ENCODE measurements at regions not wholly inside any gene's neighbourhood (a gene's known extent, or its start where the extent isn't known, plus 50 kb on each side); places are given as distances from the start of the nearest gene placed in this dataset.
"Not testable (repeated sequence)": the region's sequence is repeated elsewhere in the genome, so short reads cannot be mapped to it uniquely, and the experiment has no call there.

DNA sequence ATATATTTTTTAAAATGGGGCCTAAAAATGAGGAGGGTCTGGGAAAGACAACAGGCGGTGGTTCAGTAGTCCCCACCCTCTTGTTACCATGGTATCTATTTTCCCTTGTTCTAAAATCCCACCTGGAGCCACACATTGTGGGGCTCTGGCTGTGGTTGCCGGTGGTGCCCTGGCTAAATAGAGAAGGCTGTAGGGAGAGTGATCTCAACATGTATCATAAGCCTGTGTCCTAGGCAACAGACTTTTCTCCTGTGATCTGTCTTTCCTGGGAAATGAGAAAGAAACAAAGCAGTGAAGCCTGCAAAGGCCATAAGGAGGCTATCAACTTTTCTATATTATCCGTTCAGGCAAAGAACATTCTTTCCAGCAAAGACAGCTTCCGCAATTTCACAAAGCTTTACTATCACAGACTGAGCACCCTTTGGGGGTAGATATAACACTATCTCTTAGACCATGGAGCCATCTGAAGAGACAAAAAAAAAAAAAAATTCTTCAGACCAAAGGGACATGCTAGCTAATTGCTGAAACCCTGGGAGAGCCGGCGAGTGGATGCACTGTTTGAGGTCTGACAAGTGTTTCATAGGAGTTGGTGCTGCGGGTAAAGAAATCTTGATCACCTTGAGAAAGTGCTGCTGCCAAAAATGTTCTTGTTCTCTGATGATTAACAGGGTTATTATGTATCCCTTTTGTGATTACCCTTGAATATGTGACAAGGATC lies 879.2 kb upstream of the DDX18 start:
- Mint-ChIP-seq H3K4me3 (no peak overlapping the region), H3K4me1 (no peaks in the 10 kb centered on the region), H3K36me3 (no peaks in the 10 kb centered on the region), H3K9me3 (peaks cover 18% of the 10 kb centered on the region), H3K27ac (no peak overlapping the region)
- no peak for ATAC-seq
- no peak for DNase-seq (ENCODE audit: low spot score in 2 of 2)

DNA sequence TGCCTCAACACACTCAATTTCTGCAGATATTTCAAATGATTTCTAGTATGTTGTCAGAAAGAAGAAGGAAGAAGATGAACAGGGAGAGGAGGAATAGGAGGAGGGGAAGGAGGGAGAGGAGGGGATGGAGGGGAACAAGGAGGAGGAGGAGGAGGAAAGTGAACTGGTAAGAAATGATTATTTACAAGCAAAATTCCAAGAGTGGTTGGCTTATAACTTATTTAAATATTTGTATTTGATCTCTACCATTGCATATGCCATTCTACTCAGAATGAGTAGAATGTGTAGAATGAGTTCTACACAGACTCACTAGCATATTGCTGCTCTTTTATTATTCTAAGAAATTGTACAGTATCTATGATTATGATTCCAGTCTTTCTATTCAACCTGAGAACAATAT lies 866.2 kb upstream of the DDX18 start:
- ATAC-seq (no peak), DNase-seq (ENCODE audit: low spot score in 2 of 2) (no peak)
- H3K4me1 Mint-ChIP-seq = no peaks in the 10 kb centered on the region
- H3K9me3 Mint-ChIP-seq = peaks cover 10% of the 10 kb centered on the region
- H3K27ac Mint-ChIP-seq = no peak overlapping the region
- H3K36me3 Mint-ChIP-seq = no peaks in the 10 kb centered on the region
- H3K4me3 Mint-ChIP-seq = no peak overlapping the region

DNA sequence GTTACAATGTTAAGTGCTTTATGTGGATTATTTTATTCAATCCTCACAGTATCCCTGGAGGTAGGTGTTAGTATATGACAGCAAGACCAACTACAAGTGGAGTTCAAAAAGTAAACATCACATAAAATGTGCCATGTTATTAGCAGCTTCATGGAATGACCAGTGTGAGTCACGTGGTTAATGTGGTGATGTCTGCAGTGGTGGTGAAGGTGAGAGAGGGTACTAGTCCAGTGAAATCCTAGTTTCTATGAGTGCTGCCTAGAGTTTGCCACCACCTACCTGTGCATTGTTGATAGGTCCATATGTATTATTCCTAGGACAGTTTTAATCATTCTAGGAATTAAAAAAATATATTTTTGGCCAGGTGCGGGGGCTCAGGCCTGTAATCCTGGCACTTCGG lies 865.2 kb upstream of the DDX18 start:
- peaks cover 19% of the 10 kb centered on the region for H3K9me3 Mint-ChIP-seq
- no peaks in the 10 kb centered on the region for H3K4me1 Mint-ChIP-seq
- no peaks in the 10 kb centered on the region for H3K36me3 Mint-ChIP-seq
- H3K27ac Mint-ChIP-seq = no peak overlapping the region
- ATAC-seq (no peak), DNase-seq (ENCODE audit: low spot score in 2 of 2) (no peak)
- H3K4me3 Mint-ChIP-seq = no peak overlapping the region

DNA sequence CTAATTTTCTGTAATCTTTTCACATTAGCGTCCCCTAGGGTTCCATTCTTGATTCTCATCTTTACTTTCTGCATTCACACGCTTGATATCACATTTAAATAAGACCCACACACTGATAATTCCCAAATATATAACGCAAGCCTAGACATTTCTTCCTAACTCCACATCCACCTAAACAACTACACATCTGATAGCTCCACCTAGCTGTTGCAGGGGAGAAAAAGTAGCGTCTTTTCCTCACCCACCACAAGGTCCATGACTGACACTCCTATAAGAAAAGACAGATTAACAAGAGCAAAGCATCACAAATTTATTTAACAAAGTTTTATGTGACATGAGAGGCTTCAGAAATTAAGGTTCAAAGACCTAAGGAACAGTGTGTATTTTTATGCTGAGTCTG lies 862.2 kb upstream of the DDX18 start:
- no peak overlapping the region for H3K4me3 Mint-ChIP-seq
- ATAC-seq = no peak

DNA sequence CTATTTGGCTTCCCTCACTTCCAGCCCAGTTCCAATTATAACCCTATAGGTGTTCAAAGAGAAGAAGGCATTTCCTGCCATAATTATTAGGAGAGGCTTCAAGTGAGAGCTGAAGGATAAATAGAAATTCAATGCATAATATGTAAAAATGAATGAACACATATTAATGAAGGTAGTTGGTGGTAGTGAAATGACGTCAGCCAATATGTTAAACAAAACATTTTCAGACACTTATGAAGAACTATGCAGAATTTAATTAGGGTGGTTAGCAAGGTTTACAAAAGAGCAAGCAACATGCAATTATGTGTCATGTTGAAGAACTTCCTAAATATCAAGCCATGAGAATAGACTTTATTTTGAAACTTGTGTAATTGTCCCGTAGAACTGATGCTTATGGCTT lies 858.8 kb upstream of the DDX18 start:
- ATAC-seq (no peak), DNase-seq (ENCODE audit: low spot score in 2 of 2) (no peak)
- Mint-ChIP-seq H3K36me3 (no peaks in the 10 kb centered on the region), H3K9me3 (peaks cover 25% of the 10 kb centered on the region), H3K4me3 (no peak overlapping the region), H3K4me1 (no peaks in the 10 kb centered on the region), H3K27ac (no peak overlapping the region)

More for the DNA sequence above, 862.2 kb upstream of the DDX18 start:
- Mint-ChIP-seq H3K36me3 (no peaks in the 10 kb centered on the region), H3K4me1 (no peaks in the 10 kb centered on the region), H3K9me3 (peaks cover 19% of the 10 kb centered on the region), H3K27ac (no peak overlapping the region)
- no peak for DNase-seq (ENCODE audit: low spot score in 2 of 2)

DNA sequence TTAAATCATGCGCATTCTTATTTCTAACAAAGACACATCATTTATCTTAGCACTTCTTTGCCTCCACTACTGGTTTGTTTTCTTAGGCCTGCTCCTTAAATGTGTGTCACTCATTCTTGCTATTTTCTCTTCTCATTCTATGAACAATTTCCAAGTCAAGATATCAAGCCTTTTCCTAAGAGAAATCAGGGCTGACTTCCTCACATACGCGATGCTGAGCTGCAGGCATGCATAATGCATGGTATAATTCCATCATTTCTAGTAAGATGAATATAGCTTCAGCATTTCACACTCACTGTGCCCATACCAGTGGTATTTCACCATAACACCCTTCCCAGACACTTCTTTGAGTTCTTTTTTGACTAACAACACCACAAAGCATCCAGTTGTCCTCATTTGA lies 838.9 kb upstream of the DDX18 start:
- no peak overlapping the region for H3K27ac Mint-ChIP-seq
- DNase-seq (ENCODE audit: low spot score in 2 of 2) = no peak
- H3K4me1 Mint-ChIP-seq = no peaks in the 10 kb centered on the region
- peaks cover 24% of the 10 kb centered on the region for H3K9me3 Mint-ChIP-seq
- no peaks in the 10 kb centered on the region for H3K36me3 Mint-ChIP-seq
- ATAC-seq = no peak
- H3K4me3 Mint-ChIP-seq = no peak overlapping the region

DNA sequence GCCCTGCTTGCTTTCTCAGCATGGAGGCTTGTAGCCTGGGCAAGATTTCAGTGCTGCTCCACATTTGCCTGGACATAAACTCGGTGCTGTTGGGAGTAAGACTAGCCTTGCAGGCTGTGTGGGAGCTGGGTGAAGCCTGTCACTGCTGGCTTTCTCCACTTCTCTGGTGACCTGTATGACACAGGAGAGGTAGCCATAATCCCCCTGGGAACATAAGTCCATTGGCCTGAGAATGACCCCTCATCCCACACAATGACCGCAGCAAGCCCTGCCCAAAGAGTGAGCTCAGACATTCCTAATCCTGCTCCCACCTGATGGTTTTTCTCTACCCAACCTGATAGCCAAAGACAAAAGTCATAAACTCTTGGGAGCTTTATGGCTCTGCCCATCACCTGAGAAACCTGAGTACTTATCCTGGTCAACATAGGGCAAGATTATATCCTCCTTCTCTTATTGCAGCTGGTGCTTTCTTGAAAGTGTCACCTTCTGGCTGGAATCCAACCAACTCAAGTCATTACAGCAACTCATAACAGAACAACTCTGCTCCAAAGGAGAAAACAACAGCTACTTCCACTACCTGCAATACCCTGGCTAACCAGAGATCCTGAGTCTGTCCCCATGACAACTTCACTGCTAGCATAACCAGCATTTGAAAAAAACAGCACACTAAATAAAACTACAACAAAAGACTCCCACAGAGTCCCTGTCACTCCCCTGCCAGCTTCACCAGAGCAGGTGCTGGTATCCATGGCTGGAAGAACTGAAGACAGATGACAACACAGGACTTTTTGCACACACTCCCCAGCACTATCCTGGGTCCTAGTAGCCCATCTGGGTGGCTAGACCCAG lies 834.4 kb upstream of the DDX18 start:
- H3K9me3 Mint-ChIP-seq = peaks cover 30% of the 10 kb centered on the region
- H3K36me3 Mint-ChIP-seq = no peaks in the 10 kb centered on the region
- no peak overlapping the region for H3K4me3 Mint-ChIP-seq
- H3K4me1 Mint-ChIP-seq = no peaks in the 10 kb centered on the region
- no peak overlapping the region for H3K27ac Mint-ChIP-seq
- DNase-seq (ENCODE audit: low spot score in 2 of 2) = no peak
- ATAC-seq = no peak

DNA sequence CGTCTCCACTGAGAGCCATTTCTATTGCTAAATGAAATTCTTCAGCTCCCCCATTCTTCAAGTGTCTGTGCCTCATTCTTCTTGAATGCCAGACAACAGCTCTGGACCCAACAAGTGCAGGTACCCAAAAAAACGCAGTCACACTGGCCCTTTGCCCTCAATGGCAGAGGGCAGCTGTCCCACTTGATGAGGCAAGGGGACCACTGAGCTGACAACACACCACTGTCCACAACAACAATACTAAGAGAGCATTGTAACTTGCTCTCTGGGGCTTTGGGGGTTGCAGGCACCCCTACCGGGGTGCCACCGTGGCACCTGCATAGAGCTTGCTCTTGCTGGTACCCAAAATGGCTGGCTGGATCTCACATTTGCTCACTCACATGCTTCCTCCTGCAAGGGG lies 827.0 kb upstream of the DDX18 start:
- Mint-ChIP-seq H3K4me1 (no peaks in the 10 kb centered on the region), H3K27ac (no peak overlapping the region), H3K4me3 (no peak overlapping the region), H3K9me3 (peaks cover 28% of the 10 kb centered on the region), H3K36me3 (no peaks in the 10 kb centered on the region)
- no peak for DNase-seq (ENCODE audit: low spot score in 2 of 2)
- no peak for ATAC-seq

DNA sequence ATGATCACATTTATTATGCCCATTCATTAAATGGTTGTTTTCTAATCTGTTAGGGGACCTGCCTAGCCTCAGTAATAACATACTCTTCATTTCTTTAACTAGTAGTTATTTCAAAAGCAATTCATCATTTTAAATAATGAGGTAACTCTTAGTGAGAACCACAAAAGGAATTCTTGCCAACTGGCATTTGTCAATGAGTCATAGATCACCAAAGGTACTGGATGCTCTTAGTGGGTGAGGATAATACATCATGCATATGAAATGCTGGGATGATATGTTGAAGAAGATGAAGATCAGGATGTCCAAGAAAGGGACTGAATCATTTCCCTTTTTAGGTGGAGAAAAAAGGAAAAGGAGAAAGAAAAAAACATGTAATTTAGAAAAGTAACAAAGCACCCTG lies 826.2 kb upstream of the DDX18 start:
- no peak for ATAC-seq
- DNase-seq (ENCODE audit: low spot score in 2 of 2) = no peak
- Mint-ChIP-seq H3K9me3 (peaks cover 28% of the 10 kb centered on the region), H3K36me3 (no peaks in the 10 kb centered on the region), H3K4me1 (no peaks in the 10 kb centered on the region), H3K4me3 (no peak overlapping the region), H3K27ac (no peak overlapping the region)

DNA sequence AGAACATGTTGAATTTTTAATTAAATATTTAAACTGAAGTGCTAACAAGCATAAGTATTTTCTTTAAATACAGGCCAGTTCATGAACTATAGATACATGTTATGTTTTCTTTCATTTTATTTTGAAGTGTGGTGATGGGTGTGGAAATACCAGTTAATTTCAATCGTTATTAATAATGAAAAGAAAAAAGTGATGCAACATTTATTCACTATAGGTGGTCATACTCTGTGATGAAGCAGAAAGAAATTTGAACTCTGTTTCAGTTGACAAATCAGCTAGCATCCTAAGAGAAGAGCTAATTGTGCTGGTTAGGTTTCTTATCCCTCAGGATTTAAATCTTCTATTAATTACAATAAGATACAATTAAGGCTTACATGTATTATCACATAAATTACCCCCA lies 795.1 kb upstream of the DDX18 start:
- H3K4me1 Mint-ChIP-seq = no peaks in the 10 kb centered on the region
- no peak overlapping the region for H3K4me3 Mint-ChIP-seq
- no peaks in the 10 kb centered on the region for H3K36me3 Mint-ChIP-seq
- H3K27ac Mint-ChIP-seq = no peak overlapping the region
- ATAC-seq (no peak), DNase-seq (ENCODE audit: low spot score in 2 of 2) (no peak)
- peaks cover 3% of the 10 kb centered on the region for H3K9me3 Mint-ChIP-seq

DNA sequence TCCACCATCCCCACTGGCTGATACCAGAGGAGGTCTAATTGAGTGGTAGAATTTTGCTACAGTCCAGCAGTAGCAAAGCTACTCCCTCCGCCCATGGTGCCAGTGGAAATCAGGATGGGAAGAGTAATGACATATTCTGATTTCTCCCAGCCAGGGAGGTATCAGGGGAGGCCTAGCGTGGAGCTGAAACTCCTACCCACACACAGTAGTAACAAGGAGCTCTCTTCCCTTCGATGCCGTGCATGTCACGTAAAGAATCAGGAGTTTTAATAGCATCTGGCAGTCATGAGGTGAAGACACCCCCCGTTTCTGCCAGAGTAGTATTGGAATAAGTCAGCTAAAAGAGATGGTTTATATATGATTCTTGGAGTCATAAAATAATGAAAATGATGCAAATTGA lies 786.8 kb upstream of the DDX18 start:
- Mint-ChIP-seq H3K27ac (no peak overlapping the region), H3K4me1 (no peaks in the 10 kb centered on the region), H3K36me3 (no peaks in the 10 kb centered on the region), H3K4me3 (no peak overlapping the region), H3K9me3 (peaks cover 7% of the 10 kb centered on the region)
- ATAC-seq = no peak
- DNase-seq (ENCODE audit: low spot score in 2 of 2) = no peak

DNA sequence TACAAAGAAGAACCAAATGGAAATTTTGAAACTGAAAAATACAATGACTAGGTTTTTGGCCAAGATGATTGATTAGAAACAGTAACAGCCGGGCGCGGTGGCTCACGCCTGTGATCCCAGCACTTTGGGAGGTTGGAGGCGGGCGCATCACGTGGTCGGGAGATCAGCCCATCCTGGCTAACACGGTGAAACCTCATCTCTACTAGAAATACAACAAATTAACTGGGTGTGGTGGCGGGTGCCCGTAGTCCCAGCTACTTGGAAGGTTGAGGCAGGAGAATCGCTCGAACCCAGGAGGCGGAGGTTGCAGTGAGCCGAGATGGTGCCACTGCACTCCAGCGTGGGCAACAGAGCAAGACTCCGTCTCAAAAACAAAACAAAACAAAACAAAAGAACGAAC lies 785.8 kb upstream of the DDX18 start:
- not testable (repeated sequence) for ATAC-seq; H3K9me3 Mint-ChIP-seq; H3K36me3 Mint-ChIP-seq; H3K27ac Mint-ChIP-seq; H3K4me1 Mint-ChIP-seq; DNase-seq (ENCODE audit: low spot score in 2 of 2); H3K4me3 Mint-ChIP-seq

DNA sequence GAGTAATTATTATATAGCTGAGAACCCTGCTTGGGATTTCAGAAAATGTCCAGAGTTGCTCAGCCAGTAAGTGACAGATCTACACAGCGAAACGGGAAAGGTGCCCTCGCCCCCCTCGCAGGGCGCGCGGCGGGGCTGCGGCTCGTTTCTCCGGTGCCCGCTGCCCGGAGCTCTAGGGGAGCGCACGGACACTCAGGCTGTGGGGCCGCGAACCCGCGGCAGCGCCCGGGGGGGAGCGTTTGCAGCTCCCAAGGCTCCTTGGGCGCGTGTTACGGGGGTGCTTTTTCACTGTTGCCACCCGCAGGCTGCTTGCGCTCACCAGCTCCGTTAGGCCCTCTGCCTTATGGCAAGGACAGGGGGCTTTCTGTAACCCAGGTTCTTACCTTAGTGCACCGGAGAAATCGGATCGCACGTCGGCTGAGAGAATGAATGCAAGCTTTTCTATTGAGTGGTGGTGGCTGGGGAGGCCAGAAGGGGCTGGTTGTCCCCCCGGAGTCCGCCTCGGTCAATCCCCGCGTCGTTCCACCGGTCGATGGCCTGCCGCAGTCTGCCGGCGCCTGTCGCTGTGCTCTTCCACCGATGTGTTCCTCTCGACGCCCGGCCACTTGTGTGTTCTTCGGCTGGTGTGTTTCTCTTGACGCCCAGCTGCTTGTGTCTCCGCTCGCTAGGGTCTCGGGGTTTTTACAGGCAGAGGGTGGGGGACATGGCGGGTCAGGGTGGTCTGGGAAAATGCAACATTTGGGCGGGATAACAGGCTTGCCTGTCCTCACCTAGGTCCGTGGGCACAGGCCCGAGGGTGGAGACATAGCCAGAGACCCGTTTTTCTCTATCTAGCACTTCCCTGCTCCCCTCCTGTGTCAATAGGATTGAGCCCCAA lies 758.8 kb upstream of the DDX18 start:
- ATAC-seq = no peak
- Mint-ChIP-seq H3K4me1 (no peaks in the 10 kb centered on the region), H3K36me3 (no peaks in the 10 kb centered on the region), H3K27ac (no peak overlapping the region), H3K9me3 (peaks cover 30% of the 10 kb centered on the region), H3K4me3 (no peak overlapping the region)
- no peak for DNase-seq (ENCODE audit: low spot score in 2 of 2)

DNA sequence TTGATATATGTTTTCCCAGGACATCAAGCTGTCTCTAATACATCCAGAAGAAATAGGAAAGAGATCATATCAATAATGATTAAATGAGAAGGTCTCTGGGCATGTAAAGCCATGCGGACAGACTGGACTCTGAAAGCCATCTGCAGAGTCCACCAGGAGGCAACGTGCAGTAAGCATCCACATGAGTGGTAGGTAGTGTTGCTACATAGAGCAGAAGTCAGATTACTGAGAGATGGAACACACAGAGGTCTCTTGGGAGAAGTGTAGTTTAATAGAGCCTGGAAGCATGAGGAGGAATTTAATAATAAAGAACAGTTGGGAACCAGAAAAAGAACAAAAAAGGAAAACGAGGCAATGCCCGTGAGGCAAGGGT lies 758.1 kb upstream of the DDX18 start:
- no peak overlapping the region for H3K27ac Mint-ChIP-seq
- no peaks in the 10 kb centered on the region for H3K4me1 Mint-ChIP-seq
- DNase-seq (ENCODE audit: low spot score in 2 of 2) = no peak
- no peaks in the 10 kb centered on the region for H3K36me3 Mint-ChIP-seq
- no peak for ATAC-seq
- H3K4me3 Mint-ChIP-seq = no peak overlapping the region
- peaks cover 27% of the 10 kb centered on the region for H3K9me3 Mint-ChIP-seq

DNA sequence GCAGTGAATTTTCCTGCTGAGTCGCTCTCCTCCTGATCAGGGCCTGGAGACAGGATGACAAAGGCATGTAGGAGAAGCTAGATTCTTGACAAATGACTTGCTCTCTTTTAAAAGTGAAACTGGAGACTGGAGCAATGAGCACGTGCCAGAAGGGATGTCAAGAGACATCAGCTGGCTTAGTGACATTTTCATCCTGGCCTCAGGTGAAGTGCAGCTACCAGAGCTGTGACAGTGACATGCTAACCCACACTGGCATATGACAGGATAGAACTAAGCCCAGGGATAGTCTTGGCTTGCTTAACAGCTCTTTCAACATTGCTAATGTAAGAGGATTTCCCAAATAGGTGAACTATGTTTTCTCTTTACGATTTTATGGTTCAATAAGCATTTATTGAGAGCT lies 757.5 kb upstream of the DDX18 start:
- H3K9me3 Mint-ChIP-seq = peaks cover 29% of the 10 kb centered on the region
- H3K27ac Mint-ChIP-seq = no peak overlapping the region
- no peaks in the 10 kb centered on the region for H3K36me3 Mint-ChIP-seq
- no peaks in the 10 kb centered on the region for H3K4me1 Mint-ChIP-seq
- no peak overlapping the region for H3K4me3 Mint-ChIP-seq
- no peak for ATAC-seq
- no peak for DNase-seq (ENCODE audit: low spot score in 2 of 2)
